Loucy (cell line): ENCODE measurements at regions not wholly inside any gene's neighbourhood (a gene's known extent, or its start where the extent isn't known, plus 50 kb on each side); places are given as distances from the start of the nearest gene placed in this dataset.

Experiments used
- CTCF ChIP-seq: fragments of 200-600 bp; sonication (generic); conservative IDR thresholded peaks from 2 replicates; pipeline ENCODE4 v1.5.1; 2014; ENCODE audit warnings: mild to moderate bottlenecking, antibody characterized with exemption, low read length
- EZH2phosphoT487 ChIP-seq: fragments of 200-600 bp; IDR thresholded peaks from 2 replicates; pipeline ENCODE4 v1.6.1; 2018; ENCODE audit warnings: antibody characterized with exemption, mild to moderate bottlenecking, moderate library complexity, borderline replicate concordance

- TF ChIP-seq CTCF (no peak), EZH2phosphoT487 (no peak)
Observed at GRCh38 chr4:125641611-125642010, 326.9 kb downstream of the FAT4 start.
